GM12878 (cell line): ENCODE measurements at regions not wholly inside any gene's neighbourhood (a gene's known extent, or its start where the extent isn't known, plus 50 kb on each side); places are given as distances from the start of the nearest gene placed in this dataset.

ENCODE experiments used
- ATAC-seq: fragments of 200-7000 bp; cut with Tn5 transposase; 3 replicates; pipeline ENCODE4 v1.9.1; 2020; ENCODE audit warnings: mild to moderate bottlenecking, moderate library complexity
- BruUV-seq: library from RNA; stranded (reverse); fragments of 400-500 nt; replicated peaks from 2 replicates; lab custom pipeline; 2021; lab: Mats Ljungman, UMichigan
- CTCF ChIA-PET: fragments of 300-600 bp; sonication (Branson Sonifier 250); formaldehyde crosslinking; extraction: SDS; loops from one replicate; lab custom pipeline; 2021; ENCODE audit warnings: inconsistent platforms; lab: Yijun Ruan, JAX
- POLR2A ChIA-PET: fragments of 350-600 bp; formaldehyde crosslinking; extraction: SDS; loops from one replicate; lab custom pipeline; 2021; ENCODE audit warnings: inconsistent platforms; lab: Charles Lee
- RAD21 ChIA-PET: fragments of 300-600 bp; sonication (Branson Sonifier 250); formaldehyde crosslinking; loops from one replicate; lab custom pipeline; 2023; ENCODE audit warnings: antibody characterized with exemption; ENCODE audit not compliant: unreplicated experiment; lab: Charles Lee
- SMC1A ChIA-PET: fragments of 300-600 bp; sonication (Branson Sonifier 250); formaldehyde crosslinking; loops from one replicate; lab custom pipeline; 2023; ENCODE audit not compliant: unreplicated experiment, uncharacterized antibody; lab: Charles Lee
- DNase-seq: peaks from one replicate; pipeline ENCODE4 v3.0.0-alpha.2; 2011; ENCODE audit warnings: low read depth, low spot score
- FAIRE-seq: peaks from 3 replicates; lab custom pipeline; 2011; peaks lifted over from hg19 to GRCh38; lab: Jason Lieb, UNC
- H2AFZ ChIP-seq: 2 replicates; pipeline ENCODE4 v1.6.0; 2011; ENCODE audit warnings: low read depth, low read length, control low read depth; ENCODE audit not compliant: control insufficient read depth
- H3K27ac ChIP-seq: 2 replicates; pipeline ENCODE4 v1.5.1; 2011; ENCODE audit warnings: control low read depth; ENCODE audit not compliant: control insufficient read depth, insufficient read depth
- H3K27me3 ChIP-seq, 2 experiments: replicated peaks in 1 of 2; 2 replicates each; pipeline versions ENCODE4 v1.6.0 to v1.6.1; 2011; ENCODE audit warnings: low read length in 1 of 2; ENCODE audit not compliant: control insufficient read depth in 2 of 2, insufficient read depth in 2 of 2
- H3K36me3 ChIP-seq, 2 experiments: 2 replicates each; pipeline ENCODE4 v1.5.1; 2011; ENCODE audit warnings: low read length in 1 of 2; ENCODE audit not compliant: control insufficient read depth in 2 of 2, insufficient read depth in 2 of 2
- H3K4me1 ChIP-seq: 2 replicates; pipeline ENCODE4 v1.6.1; 2011; ENCODE audit warnings: mild to moderate bottlenecking, low read length, moderate library complexity, mixed read lengths; ENCODE audit not compliant: control insufficient read depth, insufficient read depth
- H3K4me2 ChIP-seq: 2 replicates; pipeline ENCODE4 v1.6.0; 2011; ENCODE audit warnings: control low read depth; ENCODE audit not compliant: control insufficient read depth, insufficient read depth
- H3K4me3 ChIP-seq: fragments of 200-600 bp; sonication (generic); 2 replicates; pipeline ENCODE4 v1.5.1; 2016
- H3K79me2 ChIP-seq: 2 replicates; pipeline ENCODE4 v1.6.0; 2011; ENCODE audit warnings: low read length; ENCODE audit not compliant: control insufficient read depth, insufficient read depth
- H3K9ac ChIP-seq: 2 replicates; pipeline ENCODE4 v1.8.0; 2011; ENCODE audit warnings: low read length, control low read depth, mixed read lengths; ENCODE audit not compliant: control insufficient read depth, insufficient read depth
- H3K9me3 ChIP-seq: replicated peaks from 3 replicates; pipeline ENCODE4 v1.5.1; 2011; ENCODE audit warnings: mild to moderate bottlenecking, low read length; ENCODE audit not compliant: control insufficient read depth, insufficient read depth
- H4K20me1 ChIP-seq: 2 replicates; pipeline ENCODE4 v1.6.0; 2011; ENCODE audit not compliant: control insufficient read depth, insufficient read depth
- BHLHE40 ChIP-seq, 2 experiments: fragments of 450-650 bp in 1 of 2; IDR thresholded peaks; 2 replicates each; pipeline ENCODE4 v1.6.1; 2011 to 2017; ENCODE audit warnings: low read depth in 2 of 2, borderline replicate concordance in 1 of 2, improper control_type of control experiment in 1 of 2, low read length in 1 of 2, mild to moderate bottlenecking in 1 of 2
- CEBPZ ChIP-seq: fragments of 150-350 bp; IDR thresholded peaks from 2 replicates; pipeline ENCODE4 v1.6.1; 2016; ENCODE audit warnings: low read depth, low read length
- CHD1 ChIP-seq: IDR thresholded peaks from 2 replicates; pipeline ENCODE4 v1.6.1; 2012; ENCODE audit warnings: low read depth, low read length, improper control_type of control experiment
- ELK1 ChIP-seq: IDR thresholded peaks from 2 replicates; pipeline ENCODE4 v1.6.1; 2012; ENCODE audit warnings: low read depth, low read length, improper control_type of control experiment
- FOS ChIP-seq: IDR thresholded peaks from 3 replicates; pipeline ENCODE4 v1.6.1; 2011; ENCODE audit warnings: borderline replicate concordance; ENCODE audit not compliant: insufficient read length; ENCODE audit errors: extremely low read depth
- FOXK2 ChIP-seq: fragments of 450-650 bp; IDR thresholded peaks from 2 replicates; pipeline ENCODE4 v1.6.1; 2017; ENCODE audit warnings: mild to moderate bottlenecking, moderate library complexity
- HDAC2 ChIP-seq: fragments of 200-600 bp; sonication (generic); IDR thresholded peaks from 2 replicates; pipeline ENCODE4 v1.6.1; 2017
- IKZF1 ChIP-seq: fragments of 450-650 bp; conservative IDR thresholded peaks from 2 replicates; pipeline ENCODE4 v1.6.1; 2017; ENCODE audit warnings: antibody characterized with exemption, mild to moderate bottlenecking
- MAX ChIP-seq: IDR thresholded peaks from 2 replicates; pipeline ENCODE4 v1.6.1; 2012; ENCODE audit warnings: low read depth, low read length, improper control_type of control experiment
- NBN ChIP-seq: fragments of 450-650 bp; IDR thresholded peaks from 2 replicates; pipeline ENCODE4 v1.6.1; 2016
- RFX5 ChIP-seq: IDR thresholded peaks from 2 replicates; pipeline ENCODE4 v1.6.1; 2011; ENCODE audit warnings: low read depth, low read length, improper control_type of control experiment
- SREBF1 ChIP-seq: IDR thresholded peaks from 2 replicates; pipeline ENCODE4 v1.6.1; 2012; ENCODE audit warnings: mild to moderate bottlenecking, low read length
- SUPT20H ChIP-seq: IDR thresholded peaks from 2 replicates; pipeline ENCODE4 v1.6.1; 2011; ENCODE audit warnings: low read depth, mild to moderate bottlenecking, low read length, moderate library complexity, borderline replicate concordance; ENCODE audit not compliant: control insufficient read depth
- TCF7 ChIP-seq: IDR thresholded peaks from 2 replicates; pipeline ENCODE4 v1.6.1; 2014; ENCODE audit warnings: antibody characterized with exemption, borderline replicate concordance
- ZNF687 ChIP-seq: fragments of 450-650 bp; IDR thresholded peaks from 2 replicates; pipeline ENCODE4 v1.6.1; 2017; ENCODE audit warnings: mild to moderate bottlenecking, moderate library complexity
- ZSCAN29 ChIP-seq: fragments of 450-650 bp; IDR thresholded peaks from 2 replicates; pipeline ENCODE4 v1.6.1; 2017; ENCODE audit warnings: mild to moderate bottlenecking, moderate library complexity
- WGBS: methylation state at CpG from one replicate; pipeline ENCODE4 v1.1.6; 2016; ENCODE audit warnings: low lambda C conversion rate; ENCODE audit not compliant: insufficient replicate concordance, insufficient coverage; ENCODE audit errors: missing lambda C conversion rate; 5-methylcytosine and 5-hydroxymethylcytosine counted together
- in situ Hi-C: fragments of 300-500 bp; cut with MboI; formaldehyde crosslinking; loops from 9 replicates; pipeline ENCODE4 v1.14.3; 2018; ENCODE audit warnings: mixed read lengths
- intact Hi-C: fragments of 100-400 bp; cut with micrococcal nuclease; formaldehyde crosslinking; loops from one replicate; pipeline ENCODE4 v1.14.2; 2022; ENCODE audit not compliant: unreplicated experiment

- H3K79me2 ChIP-seq, result no peaks in the 10 kb centered on the region
- RAD21 ChIA-PET, result no interaction called here
- H3K4me2 ChIP-seq, result no peak overlapping the region
- H3K4me3 ChIP-seq, result no peak overlapping the region
- H3K27me3 ChIP-seq, result peaks cover 2 to 4% of the 10 kb centered on the region in 2 experiments; a peak in 2 of 4 replicates
- WGBS, result 13% methylated on average over 5 of the region's 5 CpGs
- in situ Hi-C loops, result no loop called here
- FAIRE-seq (no peak), DNase-seq (no peak), ATAC-seq (no peak)
- H3K4me1 ChIP-seq, result no peaks in the 10 kb centered on the region
- POLR2A ChIA-PET, result no interaction called here
- intact Hi-C loops, result no loop called here
- H3K9ac ChIP-seq, result no peak overlapping the region
- no peaks in the 10 kb centered on the region for H3K9me3 ChIP-seq
- no TSS peak for BruUV-seq
- SMC1A ChIA-PET, result interaction anchor here (1.4 kb wide), 1 partner anchor 15 kb away, joined by 3 read pairs; no protein-coding TSS in a partner anchor
- H3K27ac ChIP-seq, result no peak overlapping the region
- no peaks in the 10 kb centered on the region for H4K20me1 ChIP-seq
- CTCF ChIA-PET, result interaction anchor here (1.3 kb wide), 1 partner anchor 9 kb away, joined by 4 read pairs; no protein-coding TSS in a partner anchor
- no peak overlapping the region for H2AFZ ChIP-seq
- H3K36me3 ChIP-seq, result no peaks in the 10 kb centered on the region
- TF ChIP-seq ELK1, result no peak
- TF ChIP-seq TCF7, result no peak
- TF ChIP-seq IKZF1, result no peak
- TF ChIP-seq HDAC2, result no peak
- TF ChIP-seq CHD1, result no peak
- TF ChIP-seq RFX5, result no peak
- TF ChIP-seq BHLHE40 (IDR thresholded peaks at IDR 0.05; ENCODE audit: borderline replicate concordance in 1 of 2, low read depth in 2 of 2, low read length in 1 of 2), result no peak
- no peak for TF ChIP-seq FOXK2
- TF ChIP-seq SREBF1, result no peak
- TF ChIP-seq SUPT20H, result no peak
- no peak for TF ChIP-seq CEBPZ
- no peak for TF ChIP-seq ZNF687
- TF ChIP-seq FOS, result no peak
- TF ChIP-seq MAX, result no peak
- TF ChIP-seq NBN, result no peak
- TF ChIP-seq ZSCAN29, result no peak
Measured at GRCh38 chr11:112503410-112503809, 242.8 kb upstream of the PLET1 start.
